Mesenchymal stem cell (in vitro differentiated cells and primary cell): ENCODE measurements at regions not wholly inside any gene's neighbourhood (a gene's known extent, or its start where the extent isn't known, plus 50 kb on each side); places are given as distances from the start of the nearest gene placed in this dataset. TPM values are rescaled to one million over a fixed set of nuclear protein-coding genes. Genes with fewer than 3 reads are reported as not detected.

ENCODE experiments used
- DNase-seq: peaks from one replicate; pipeline ENCODE4 v3.0.0-alpha.2; 2013
- H2AFZ ChIP-seq: one replicate; pipeline ENCODE4 v1.6.1; 2013; ENCODE audit warnings: low read depth, mild to moderate bottlenecking, control low read depth, inconsistent platforms, low read length, moderate library complexity
- H2AK5ac ChIP-seq: 2 replicates; pipeline ENCODE4 v1.6.1; 2013; ENCODE audit warnings: low read length, moderate library complexity, mild to moderate bottlenecking, inconsistent platforms; ENCODE audit not compliant: severe bottlenecking
- H2BK120ac ChIP-seq: one replicate; pipeline ENCODE4 v1.6.1; 2013; ENCODE audit warnings: low read depth, mild to moderate bottlenecking, inconsistent platforms, low read length, moderate library complexity
- H2BK12ac ChIP-seq, 2 experiments: one replicate each; pipeline ENCODE4 v1.6.1; 2013; ENCODE audit warnings: inconsistent platforms in 2 of 2, low read length in 2 of 2, mild to moderate bottlenecking in 2 of 2, moderate library complexity in 2 of 2, control low read depth in 1 of 2
- H2BK15ac ChIP-seq: one replicate; pipeline ENCODE4 v1.6.1; 2013; ENCODE audit warnings: mild to moderate bottlenecking, low read depth, inconsistent platforms; ENCODE audit not compliant: poor library complexity, severe bottlenecking
- H2BK5ac ChIP-seq: 2 replicates; pipeline ENCODE4 v1.6.1; 2013; ENCODE audit warnings: low read depth, mild to moderate bottlenecking, low read length, control low read depth, inconsistent platforms; ENCODE audit not compliant: poor library complexity, severe bottlenecking
- H3K14ac ChIP-seq, 2 experiments: one replicate each; pipeline ENCODE4 v1.6.1; 2013; ENCODE audit warnings: inconsistent platforms in 2 of 2, low read length in 2 of 2, control low read depth in 1 of 2, mild to moderate bottlenecking in 1 of 2, moderate library complexity in 1 of 2
- H3K18ac ChIP-seq, 2 experiments: one replicate each; pipeline ENCODE4 v1.6.1; 2013; ENCODE audit warnings: inconsistent platforms in 2 of 2, low read length in 2 of 2, control low read depth in 1 of 2, low read depth in 1 of 2, mild to moderate bottlenecking in 1 of 2
- H3K23ac ChIP-seq, 2 experiments: one replicate each; pipeline ENCODE4 v1.6.1; 2013; ENCODE audit warnings: inconsistent platforms in 2 of 2, low read length in 2 of 2, mild to moderate bottlenecking in 2 of 2, moderate library complexity in 2 of 2, control low read depth in 1 of 2
- H3K27ac ChIP-seq: 2 replicates; pipeline ENCODE4 v1.5.1; 2013; ENCODE audit warnings: mild to moderate bottlenecking, moderate library complexity, low read length, control low read depth, inconsistent platforms; ENCODE audit not compliant: poor library complexity, severe bottlenecking
- H3K27me3 ChIP-seq, 2 experiments: 2 replicates each; pipeline versions ENCODE4 v1.6.1 to v1.7.0; 2013; ENCODE audit warnings: low read length in 2 of 2, mild to moderate bottlenecking in 2 of 2, moderate library complexity in 2 of 2, control low read depth in 1 of 2, inconsistent platforms in 1 of 2; ENCODE audit not compliant: control insufficient read depth in 1 of 2, insufficient read depth in 1 of 2
- H3K36me3 ChIP-seq, 2 experiments: 2 replicates each; pipeline versions ENCODE4 v1.6.1 to v1.7.0; 2013; ENCODE audit warnings: low read length in 2 of 2, control low read depth in 1 of 2, inconsistent platforms in 1 of 2, low read depth in 1 of 2, mild to moderate bottlenecking in 1 of 2; ENCODE audit not compliant: insufficient read depth in 2 of 2, control insufficient read depth in 1 of 2
- H3K4ac ChIP-seq, 2 experiments: one replicate each; pipeline ENCODE4 v1.6.1; 2013; ENCODE audit warnings: inconsistent platforms in 2 of 2, low read length in 2 of 2, mild to moderate bottlenecking in 2 of 2, moderate library complexity in 2 of 2, control low read depth in 1 of 2, low read depth in 1 of 2
- H3K4me1 ChIP-seq: 2 replicates; pipeline ENCODE4 v1.6.1; 2013; ENCODE audit warnings: low read depth, low read length, control low read depth; ENCODE audit not compliant: control insufficient read depth, insufficient read depth
- H3K4me2 ChIP-seq: 2 replicates; pipeline ENCODE4 v1.6.1; 2013; ENCODE audit warnings: low read length, mild to moderate bottlenecking, inconsistent platforms; ENCODE audit not compliant: poor library complexity, severe bottlenecking
- H3K4me3 ChIP-seq, 2 experiments: 2 replicates each; pipeline versions ENCODE4 v1.5.1 to v1.7.0; 2013; ENCODE audit warnings: low read length in 2 of 2, mild to moderate bottlenecking in 2 of 2, control low read depth in 1 of 2, low read depth in 1 of 2; ENCODE audit not compliant: insufficient read depth in 1 of 2
- H3K79me1 ChIP-seq: replicated peaks from 2 replicates; pipeline ENCODE4 v1.6.1; 2013; ENCODE audit warnings: mild to moderate bottlenecking, control low read depth, low read length, inconsistent platforms; ENCODE audit not compliant: poor library complexity, severe bottlenecking
- H3K9ac ChIP-seq: 2 replicates; pipeline ENCODE4 v1.7.0; 2013; ENCODE audit warnings: mild to moderate bottlenecking, low read length, moderate library complexity
- H3K9me3 ChIP-seq: 2 replicates; pipeline ENCODE4 v1.7.0; 2013; ENCODE audit warnings: mild to moderate bottlenecking, low read length; ENCODE audit not compliant: control insufficient read depth
- H4K8ac ChIP-seq: one replicate; pipeline ENCODE4 v1.6.1; 2013; ENCODE audit warnings: inconsistent platforms, mild to moderate bottlenecking, low read length, moderate library complexity
- H4K91ac ChIP-seq: one replicate; pipeline ENCODE4 v1.6.1; 2013; ENCODE audit warnings: mild to moderate bottlenecking, low read length, inconsistent platforms
- WGBS: methylation state at CpG from one replicate; pipeline ENCODE4 v1.1.7; 2013; ENCODE audit warnings: mixed read lengths; 5-methylcytosine and 5-hydroxymethylcytosine counted together
- small RNA-seq: library from polyadenylated mRNA; stranded (forward); fragments of <200 nt; extraction: miRNeasy Mini kit (QIAGEN cat#:217004); gene quantifications from one replicate; pipeline ENCODE3, GENCODE V24; 2013; ENCODE audit warnings: low read depth

DNA sequence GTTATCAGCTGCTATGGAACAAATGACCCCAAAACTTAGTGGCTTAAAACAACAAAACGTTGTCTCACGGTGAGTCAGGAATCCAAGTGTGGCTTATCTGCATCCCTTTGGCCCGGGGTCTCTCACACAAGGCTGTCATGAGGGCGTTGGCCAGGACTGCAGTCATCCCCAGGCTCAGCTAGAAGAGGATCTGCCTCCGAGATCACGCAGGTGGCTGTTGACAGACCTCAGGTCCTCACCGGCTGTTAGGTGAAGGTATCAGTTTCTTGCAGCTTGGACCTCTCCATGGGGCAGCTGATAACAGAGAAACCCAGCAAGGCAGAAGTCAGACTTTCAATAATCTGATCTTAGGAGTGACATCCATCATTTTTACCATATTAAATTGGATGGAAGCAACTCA, 52.7 kb upstream of the SYT6 start:
- H3K4ac ChIP-seq, result no peak overlapping the region
- H3K4me1 ChIP-seq, result no peaks in the 10 kb centered on the region
- 58% methylated on average over 6 of the region's 7 CpGs for WGBS

DNA sequence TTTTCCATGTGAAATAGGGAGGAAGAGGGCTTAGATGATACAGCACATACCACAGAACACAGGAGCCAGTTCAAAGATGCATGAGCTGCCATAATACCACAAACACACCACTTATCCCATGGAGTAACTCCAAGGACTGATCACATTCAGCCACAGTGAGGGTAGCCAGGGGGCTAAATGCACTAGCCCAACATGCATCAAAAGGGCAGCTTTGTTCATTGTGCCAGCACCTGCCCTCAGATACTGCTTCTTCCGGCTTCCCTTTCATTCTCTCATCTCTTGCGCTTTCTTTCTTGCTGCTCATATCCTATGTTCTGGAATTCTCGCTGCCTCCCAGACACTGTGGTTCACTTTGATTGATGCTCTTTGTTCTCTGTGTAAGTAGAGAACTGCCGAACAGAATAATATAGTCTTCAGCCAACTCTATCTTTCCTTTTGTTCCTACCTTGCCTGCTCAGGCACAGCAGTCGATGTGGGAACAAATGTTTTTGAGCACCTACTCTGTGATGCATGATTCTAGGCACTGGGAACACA, 50.0 kb upstream of the SYT6 start:
- Histone ChIP-seq H3K36me3 (no peaks in the 10 kb centered on the region), H4K91ac (no peak overlapping the region), H3K4me3 (no peak overlapping the region), H3K4ac (no peak overlapping the region), H3K18ac (no peak overlapping the region), H3K79me1 (no peaks in the 10 kb centered on the region), H3K23ac (no peak overlapping the region), H3K27me3 (peaks cover 65 to 81% of the 10 kb centered on the region in 2 experiments), H2BK12ac (no peak overlapping the region), H2AK5ac (no peak overlapping the region), H3K4me1 (no peaks in the 10 kb centered on the region), H4K8ac (no peak overlapping the region), H3K9ac (no peak overlapping the region), H3K4me2 (no peak overlapping the region), H2BK15ac (no peak overlapping the region), H3K14ac (no peak overlapping the region), H3K9me3 (no peaks in the 10 kb centered on the region), H3K27ac (no peak overlapping the region), H2AFZ (no peak overlapping the region), H2BK5ac (no peak overlapping the region), H2BK120ac (no peak overlapping the region)
- WGBS, result 63% methylated on average over 4 of the region's 5 CpGs
- no peak for DNase-seq

More for the DNA sequence above, 52.7 kb upstream of the SYT6 start:
- H3K18ac ChIP-seq, result no peak overlapping the region
- H4K8ac ChIP-seq, result no peak overlapping the region
- no peak overlapping the region for H2AFZ ChIP-seq
- no peak overlapping the region for H3K4me2 ChIP-seq
- no peaks in the 10 kb centered on the region for H3K9me3 ChIP-seq
- no peak overlapping the region for H4K91ac ChIP-seq
- H2BK15ac ChIP-seq, result no peak overlapping the region
- no peak overlapping the region for H3K4me3 ChIP-seq
- H2BK120ac ChIP-seq, result no peak overlapping the region
- no peak overlapping the region for H2BK5ac ChIP-seq
- DNase-seq, result no peak
- H3K14ac ChIP-seq, result no peak overlapping the region
- H3K23ac ChIP-seq, result no peak overlapping the region
- no peak overlapping the region for H2AK5ac ChIP-seq
- no peak overlapping the region for H2BK12ac ChIP-seq
- no peak overlapping the region for H3K27ac ChIP-seq
- H3K9ac ChIP-seq, result no peak overlapping the region
- H3K27me3 ChIP-seq, result peaks cover 73 to 85% of the 10 kb centered on the region in 2 experiments
- H3K79me1 ChIP-seq, result no peaks in the 10 kb centered on the region
- H3K36me3 ChIP-seq, result no peaks in the 10 kb centered on the region

Small RNA genes in the stretch of these regions (small RNA-seq; reads per million reads assigned to genes)
- gene MRPL57P1, result not detected
